Immature natural killer cell (primary cell): ENCODE measurements at regions not wholly inside any gene's neighbourhood (a gene's known extent, or its start where the extent isn't known, plus 50 kb on each side); places are given as distances from the start of the nearest gene placed in this dataset.

ENCODE experiments used
- DNase-seq, 3 donors: peaks; one replicate each; pipeline ENCODE4 v3.0.0; 2022; ENCODE audit warnings: mixed read lengths in 1 of 3
- H3K27ac Mint-ChIP-seq, 6 donors: one replicate each; pipeline ENCODE4 v1.8.0; 2020; ENCODE audit warnings: mixed read lengths in 6 of 6, mild to moderate bottlenecking in 5 of 6, inconsistent platforms in 4 of 6, moderate library complexity in 3 of 6
- H3K27me3 Mint-ChIP-seq, 3 donors: one replicate each; pipeline ENCODE4 v1.8.0; 2020 to 2021; ENCODE audit warnings: low read depth in 3 of 3, mild to moderate bottlenecking in 3 of 3, mixed read lengths in 3 of 3, moderate library complexity in 3 of 3, inconsistent platforms in 1 of 3
- H3K36me3 Mint-ChIP-seq, 3 donors: one replicate each; pipeline ENCODE4 v1.8.0; 2020; ENCODE audit warnings: mixed read lengths in 3 of 3, inconsistent platforms in 2 of 3, mild to moderate bottlenecking in 2 of 3
- H3K4me1 Mint-ChIP-seq, 2 donors: one replicate each; pipeline ENCODE4 v1.8.0; 2020; ENCODE audit warnings: inconsistent platforms in 2 of 2, mild to moderate bottlenecking in 2 of 2, mixed read lengths in 2 of 2, moderate library complexity in 1 of 2
- H3K4me3 Mint-ChIP-seq, 5 donors: one replicate each; pipeline ENCODE4 v1.8.0; 2020; ENCODE audit warnings: mild to moderate bottlenecking in 5 of 5, mixed read lengths in 5 of 5, inconsistent platforms in 3 of 5, moderate library complexity in 3 of 5
- H3K9me3 Mint-ChIP-seq, 6 donors: one replicate each; pipeline ENCODE4 v1.8.0; 2020; ENCODE audit warnings: mild to moderate bottlenecking in 6 of 6, mixed read lengths in 6 of 6, inconsistent platforms in 4 of 6, moderate library complexity in 3 of 6

GRCh38 chr9:107635101-107635802 lies 145.7 kb upstream of the KLF4 start:
- Mint-ChIP-seq H3K4me1 (peaks cover 4 to 10% of the 10 kb centered on the region in 2 donors), H3K27ac (no peak overlapping the region), H3K27me3 (peaks cover 4 to 17% (median 10%) of the 10 kb centered on the region in 3 donors), H3K4me3 (no peak overlapping the region), H3K9me3 (peaks cover 0 to 8% (median 0%) of the 10 kb centered on the region in 6 donors), H3K36me3 (no peaks in the 10 kb centered on the region)
- DNase-seq, result no peak

- Mint-ChIP-seq H3K9me3 (peaks cover 0 to 6% (median 0%) of the 10 kb centered on the region in 6 donors), H3K27ac (no peak overlapping the region)
These were observed 143.8 kb upstream of the KLF4 start for GRCh38 chr9:107633406-107633805.

GRCh38 chr9:107632661-107633060 lies 143.1 kb upstream of the KLF4 start:
- DNase-seq, result no peak
- Mint-ChIP-seq H3K36me3 (no peaks in the 10 kb centered on the region), H3K27ac (no peak overlapping the region), H3K27me3 (peaks cover 2 to 8% (median 7%) of the 10 kb centered on the region in 3 donors), H3K9me3 (peaks cover 0 to 6% (median 0%) of the 10 kb centered on the region in 6 donors), H3K4me3 (no peak overlapping the region), H3K4me1 (no peaks in the 10 kb centered on the region)

More at GRCh38 chr9:107633406-107633805, 143.8 kb upstream of the KLF4 start:
- no peak for DNase-seq
- Mint-ChIP-seq H3K4me1 (peaks cover 3 to 4% of the 10 kb centered on the region in 2 donors), H3K27me3 (peaks cover 4 to 7% (median 5%) of the 10 kb centered on the region in 3 donors), H3K36me3 (no peaks in the 10 kb centered on the region), H3K4me3 (no peak overlapping the region)

DNA sequence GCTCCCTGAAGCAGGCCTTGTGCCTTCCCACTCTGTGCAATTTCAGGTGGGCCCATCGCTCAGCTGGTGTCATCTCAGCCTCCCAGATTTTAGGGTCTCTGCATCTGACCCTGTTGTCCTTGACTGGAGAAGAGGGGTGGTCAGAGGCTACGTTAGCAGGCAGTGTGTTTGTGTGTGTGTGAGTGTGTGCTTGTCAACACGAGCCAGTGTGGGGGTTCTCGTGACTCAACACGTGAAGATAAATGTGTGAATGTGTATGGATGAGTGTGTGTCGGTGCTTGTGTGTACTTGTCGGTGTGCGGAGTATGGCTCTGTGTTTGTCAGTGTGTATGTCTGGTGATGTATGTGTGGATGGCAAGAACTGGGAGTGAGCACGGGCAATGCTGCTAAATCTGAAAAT lies 142.6 kb upstream of the KLF4 start:
- Mint-ChIP-seq H3K9me3 (peaks cover 0 to 6% (median 0%) of the 10 kb centered on the region in 6 donors), H3K4me1 (no peaks in the 10 kb centered on the region), H3K4me3 (no peak overlapping the region), H3K36me3 (no peaks in the 10 kb centered on the region), H3K27ac (no peak overlapping the region), H3K27me3 (peaks cover 1 to 8% (median 7%) of the 10 kb centered on the region in 3 donors)
- DNase-seq, result no peak

GRCh38 chr9:107631788-107632187 lies 142.2 kb upstream of the KLF4 start:
- Mint-ChIP-seq H3K9me3 (peaks cover 0 to 6% (median 0%) of the 10 kb centered on the region in 6 donors), H3K27ac (no peak overlapping the region), H3K4me1 (no peaks in the 10 kb centered on the region), H3K36me3 (no peaks in the 10 kb centered on the region), H3K4me3 (no peak overlapping the region), H3K27me3 (peaks cover 1 to 8% (median 4%) of the 10 kb centered on the region in 3 donors)
- DNase-seq, result no peak

GRCh38 chr9:107630156-107630555 lies 140.6 kb upstream of the KLF4 start:
- Mint-ChIP-seq H3K27ac (peak overlapping the region in 1 of 6 donors; percentile 6), H3K27me3 (peaks cover 0 to 10% (median 1%) of the 10 kb centered on the region in 3 donors), H3K4me3 (no peak overlapping the region), H3K9me3 (peaks cover 0 to 3% (median 0%) of the 10 kb centered on the region in 6 donors), H3K36me3 (no peaks in the 10 kb centered on the region), H3K4me1 (no peaks in the 10 kb centered on the region)
- no peak for DNase-seq

DNA sequence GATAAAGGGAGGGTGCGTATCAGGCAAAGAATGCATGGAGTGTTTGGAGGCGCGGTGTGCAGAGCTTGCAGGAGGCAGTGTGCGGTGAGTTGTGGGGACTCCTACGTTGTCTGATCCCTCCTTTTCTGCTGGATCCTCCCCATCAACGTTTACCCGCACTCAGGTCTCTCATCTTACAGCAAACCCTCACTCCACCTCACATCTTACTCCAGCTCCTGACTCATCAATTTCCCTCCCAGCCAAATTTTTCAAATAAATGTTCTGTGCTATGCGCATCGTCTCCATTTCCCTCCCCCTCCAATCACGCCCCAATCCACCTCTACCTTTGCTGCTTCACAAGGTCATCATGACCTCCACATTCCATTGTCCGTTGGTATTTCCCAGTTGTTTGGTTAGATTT lies 138.9 kb upstream of the KLF4 start:
- no peak overlapping the region for H3K4me3 Mint-ChIP-seq
- peaks cover 0 to 3% (median 0%) of the 10 kb centered on the region in 6 donors for H3K9me3 Mint-ChIP-seq
- no peak for DNase-seq
- no peaks in the 10 kb centered on the region for H3K36me3 Mint-ChIP-seq
- H3K27ac Mint-ChIP-seq, result no peak overlapping the region
- H3K4me1 Mint-ChIP-seq, result no peaks in the 10 kb centered on the region
- H3K27me3 Mint-ChIP-seq, result peaks cover 0 to 11% (median 1%) of the 10 kb centered on the region in 3 donors

GRCh38 chr9:107627781-107628180 lies 138.2 kb upstream of the KLF4 start:
- no peaks in the 10 kb centered on the region for H3K4me1 Mint-ChIP-seq
- peaks cover 0 to 9% (median 1%) of the 10 kb centered on the region in 3 donors for H3K27me3 Mint-ChIP-seq
- DNase-seq, result no peak
- no peak overlapping the region for H3K4me3 Mint-ChIP-seq
- peaks cover 0 to 2% (median 0%) of the 10 kb centered on the region in 6 donors for H3K9me3 Mint-ChIP-seq
- H3K36me3 Mint-ChIP-seq, result no peaks in the 10 kb centered on the region
- H3K27ac Mint-ChIP-seq, result no peak overlapping the region

GRCh38 chr9:107626118-107626517 lies 136.5 kb upstream of the KLF4 start:
- Mint-ChIP-seq H3K27me3 (peaks cover 0 to 9% (median 1%) of the 10 kb centered on the region in 3 donors), H3K4me3 (no peak overlapping the region), H3K27ac (no peak overlapping the region), H3K4me1 (no peaks in the 10 kb centered on the region), H3K9me3 (peaks cover 0 to 2% (median 0%) of the 10 kb centered on the region in 6 donors), H3K36me3 (no peaks in the 10 kb centered on the region)
- no peak for DNase-seq

GRCh38 chr9:107625383-107625984 lies 135.9 kb upstream of the KLF4 start:
- Mint-ChIP-seq H3K4me3 (no peak overlapping the region), H3K27ac (no peak overlapping the region), H3K27me3 (peaks cover 0 to 9% (median 1%) of the 10 kb centered on the region in 3 donors), H3K9me3 (peaks cover 0 to 2% (median 0%) of the 10 kb centered on the region in 6 donors), H3K4me1 (no peaks in the 10 kb centered on the region), H3K36me3 (no peaks in the 10 kb centered on the region)
- no peak for DNase-seq

DNA sequence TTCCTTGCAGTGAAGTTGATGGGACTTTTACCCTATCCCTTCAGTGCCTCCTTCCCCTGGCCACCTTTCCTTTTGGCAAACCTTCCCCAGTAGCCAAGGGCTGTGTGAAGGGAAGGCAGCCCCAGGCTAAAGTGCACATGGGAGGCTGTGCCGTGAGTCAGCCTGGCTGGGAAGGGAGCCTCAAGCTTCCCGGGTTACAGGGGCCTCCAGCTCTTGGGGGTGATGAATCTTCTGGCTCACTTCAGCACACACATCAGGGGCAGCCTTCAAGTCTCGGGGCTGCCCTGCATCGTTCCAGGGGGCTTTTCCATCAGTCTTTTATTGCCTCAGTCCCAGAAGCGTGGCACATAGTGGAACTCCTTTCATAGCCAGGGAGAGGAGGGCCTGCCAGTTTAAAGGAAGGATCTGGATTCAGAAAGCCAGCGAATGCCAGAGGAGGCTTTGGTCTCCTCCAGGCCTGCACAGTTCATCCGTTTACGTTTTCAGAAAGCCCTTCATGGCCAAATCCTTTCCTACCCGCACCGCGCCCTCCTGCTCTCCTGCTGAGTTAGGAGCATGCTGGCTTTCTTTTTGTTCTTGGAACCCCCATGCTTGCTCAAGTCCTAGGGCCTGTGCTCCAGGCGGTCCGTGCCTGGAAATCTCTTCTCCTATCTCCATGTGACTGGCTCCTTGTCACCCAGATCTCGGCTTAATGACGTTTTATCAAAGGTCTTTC lies 134.8 kb upstream of the KLF4 start:
- Mint-ChIP-seq H3K36me3 (no peaks in the 10 kb centered on the region), H3K4me3 (no peak overlapping the region), H3K27ac (no peak overlapping the region), H3K9me3 (peaks cover 0 to 2% (median 0%) of the 10 kb centered on the region in 6 donors), H3K27me3 (peaks cover 0 to 9% (median 1%) of the 10 kb centered on the region in 3 donors), H3K4me1 (no peaks in the 10 kb centered on the region)
- DNase-seq, result no peak

GRCh38 chr9:107621436-107621835 lies 131.9 kb upstream of the KLF4 start:
- H3K4me1 Mint-ChIP-seq, result no peaks in the 10 kb centered on the region
- peaks cover 0 to 2% (median 0%) of the 10 kb centered on the region in 6 donors for H3K9me3 Mint-ChIP-seq
- H3K36me3 Mint-ChIP-seq, result no peaks in the 10 kb centered on the region
- peaks cover 0 to 4% (median 1%) of the 10 kb centered on the region in 3 donors for H3K27me3 Mint-ChIP-seq
- DNase-seq, result no peak
- H3K27ac Mint-ChIP-seq, result no peak overlapping the region
- no peak overlapping the region for H3K4me3 Mint-ChIP-seq

GRCh38 chr9:107620801-107621200 lies 131.2 kb upstream of the KLF4 start:
- H3K4me1 Mint-ChIP-seq, result no peaks in the 10 kb centered on the region
- H3K36me3 Mint-ChIP-seq, result no peaks in the 10 kb centered on the region

DNA sequence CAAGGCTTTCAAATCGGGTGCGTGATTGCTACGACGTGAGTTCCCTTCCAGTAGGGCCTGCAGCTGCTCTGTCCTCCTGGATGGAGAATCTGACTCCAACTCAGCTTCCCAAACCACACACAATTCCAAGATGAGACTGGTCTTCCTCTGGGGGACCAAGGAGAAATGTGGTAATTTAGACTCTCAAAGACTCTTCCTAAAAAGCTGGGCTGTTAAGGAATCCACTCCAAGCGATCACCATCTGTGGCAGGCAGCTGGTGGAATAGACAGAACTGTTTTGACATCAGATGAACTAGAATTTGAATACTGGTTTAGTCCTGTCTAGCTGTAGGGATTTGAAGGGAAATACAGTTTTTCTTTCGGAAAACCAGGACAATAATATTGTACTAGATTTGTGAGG lies 130.7 kb upstream of the KLF4 start:
- Mint-ChIP-seq H3K4me3 (no peak overlapping the region), H3K27ac (no peak overlapping the region), H3K4me1 (no peaks in the 10 kb centered on the region), H3K27me3 (peaks cover 0 to 4% (median 3%) of the 10 kb centered on the region in 3 donors), H3K36me3 (no peaks in the 10 kb centered on the region), H3K9me3 (peaks cover 0 to 2% (median 0%) of the 10 kb centered on the region in 6 donors)
- DNase-seq, result no peak

More at GRCh38 chr9:107620801-107621200, 131.2 kb upstream of the KLF4 start:
- Mint-ChIP-seq H3K4me3 (no peak overlapping the region), H3K9me3 (peaks cover 0 to 2% (median 0%) of the 10 kb centered on the region in 6 donors), H3K27ac (no peak overlapping the region), H3K27me3 (peaks cover 0 to 4% (median 4%) of the 10 kb centered on the region in 3 donors)
- DNase-seq, result no peak
